GM11168 (cell line): ENCODE measurements at regions not wholly inside any gene's neighbourhood (a gene's known extent, or its start where the extent isn't known, plus 50 kb on each side); places are given as distances from the start of the nearest gene placed in this dataset.
"Not testable (repeated sequence)": the region's sequence is repeated elsewhere in the genome, so short reads cannot be mapped to it uniquely, and the experiment has no call there.

Experiments
- in situ Hi-C: fragments of 300-500 bp; cut with MboI; formaldehyde crosslinking; loops from one replicate; pipeline ENCODE4 v1.12.0; 2022; ENCODE audit warnings: low sequenced_read_pairs; ENCODE audit not compliant: unreplicated experiment

- in situ Hi-C loops = no loop called here
Observed at GRCh38 chr4:62439051-62439450, 1238.9 kb downstream of the ADGRL3 start.

DNA sequence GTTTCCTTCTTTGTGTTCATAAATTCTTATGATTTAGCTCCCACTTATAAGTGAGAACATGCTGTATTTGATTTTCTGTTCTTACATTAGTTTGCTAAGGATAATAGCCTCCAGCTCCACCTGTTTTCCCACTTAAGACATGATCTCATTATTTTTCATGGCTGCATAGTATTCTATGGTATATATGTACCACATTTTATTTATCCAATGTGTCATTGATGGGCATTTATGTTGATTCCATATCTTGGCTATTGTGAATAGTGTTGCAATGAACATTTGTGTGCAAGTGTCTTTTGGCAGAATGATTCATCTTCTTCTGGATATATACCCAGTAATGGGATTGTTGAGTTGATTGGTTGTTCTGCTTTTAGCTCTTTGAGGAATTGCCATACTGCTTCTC is 1234.8 kb downstream of the ADGRL3 start:
- in situ Hi-C loops = no loop called here

GRCh38 chr4:62431513-62432231 is 1231.5 kb downstream of the ADGRL3 start:
- in situ Hi-C loops = not testable (repeated sequence)

- in situ Hi-C loops = no loop called here
Observed at GRCh38 chr4:62429297-62429696, 1229.2 kb downstream of the ADGRL3 start.

- in situ Hi-C loops = no loop called here
Observed at GRCh38 chr4:62415256-62415655, 1215.1 kb downstream of the ADGRL3 start.

- in situ Hi-C loops = no loop called here
Observed at GRCh38 chr4:62414563-62414962, 1214.4 kb downstream of the ADGRL3 start.

GRCh38 chr4:62410371-62411003 is 1210.4 kb downstream of the ADGRL3 start:
- in situ Hi-C loops = no loop called here

DNA sequence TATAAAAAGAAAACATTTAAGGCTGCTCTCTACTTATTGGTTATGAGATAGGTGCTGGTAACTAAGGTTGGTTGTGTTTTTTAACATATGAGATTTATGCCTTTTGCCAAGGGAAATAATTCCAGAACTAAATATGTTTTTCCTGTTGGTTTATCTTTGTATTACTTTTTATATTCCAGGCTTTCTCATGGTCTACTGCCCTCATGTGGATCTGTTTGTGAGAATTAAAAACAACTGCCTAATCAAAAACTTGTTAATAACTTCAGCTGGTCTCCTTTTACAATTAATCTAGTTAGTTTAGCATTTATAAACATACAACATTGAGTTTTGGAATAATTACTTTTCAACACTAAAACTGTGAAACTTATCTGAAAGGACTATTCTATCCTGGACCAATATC is 1208.3 kb downstream of the ADGRL3 start:
- in situ Hi-C loops = no loop called here

GRCh38 chr4:62407534-62407933 is 1207.4 kb downstream of the ADGRL3 start:
- in situ Hi-C loops = no loop called here

DNA sequence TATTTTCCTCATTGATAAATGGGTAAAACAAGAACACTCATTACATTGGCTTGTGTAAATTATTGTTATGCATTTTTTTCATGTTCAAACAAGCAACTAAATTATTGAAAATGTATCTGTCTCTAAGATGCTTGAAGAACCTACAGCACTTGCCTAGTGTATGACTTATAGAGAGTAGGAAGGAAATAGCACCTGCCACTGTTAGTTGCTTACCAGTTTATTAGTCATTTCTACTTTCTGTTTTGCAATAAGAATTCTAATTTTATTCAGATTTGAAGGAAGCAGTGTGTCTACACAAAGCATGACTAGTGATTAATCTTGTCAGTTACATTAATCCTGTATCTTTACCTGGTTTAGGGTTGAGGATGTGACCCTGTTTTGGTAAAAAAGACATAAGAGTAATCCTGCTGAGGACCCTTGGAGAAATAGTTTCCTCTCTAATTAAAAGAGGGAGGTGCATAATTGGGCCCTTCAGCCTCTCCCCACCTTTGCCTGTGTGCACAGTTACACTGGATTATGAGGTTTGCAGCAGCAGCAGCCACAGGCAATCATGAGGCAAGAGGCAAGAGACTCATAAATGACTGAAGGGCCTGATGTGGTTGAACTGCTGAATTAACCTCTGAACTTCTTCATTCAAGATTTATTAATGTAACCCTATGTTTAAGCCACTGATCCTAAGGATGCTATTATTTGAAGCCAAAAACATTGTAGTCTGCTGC is 1202.1 kb downstream of the ADGRL3 start:
- in situ Hi-C loops = no loop called here

- in situ Hi-C loops = no loop called here
Observed at GRCh38 chr4:62399242-62399641, 1199.1 kb downstream of the ADGRL3 start.

DNA sequence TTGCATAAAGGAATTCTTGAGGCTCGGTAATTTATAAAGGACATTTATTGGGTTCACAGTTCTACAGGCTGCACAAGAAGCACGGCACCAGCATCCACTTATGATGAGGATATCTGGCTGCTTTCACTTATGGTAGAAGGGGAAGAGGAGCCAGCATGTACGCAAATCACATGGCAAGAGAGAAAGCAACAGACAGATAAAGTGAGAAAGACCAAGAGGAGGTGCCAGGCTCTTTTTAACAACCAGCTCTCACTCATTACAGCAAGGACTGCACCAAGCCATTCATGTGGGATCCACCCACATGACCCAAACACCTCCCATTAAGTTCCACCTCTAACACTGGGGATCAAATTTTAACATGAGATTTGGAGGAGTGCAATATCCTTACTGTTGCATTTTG is 1198.2 kb downstream of the ADGRL3 start:
- in situ Hi-C loops = no loop called here

GRCh38 chr4:62394766-62395165 is 1194.6 kb downstream of the ADGRL3 start:
- in situ Hi-C loops = no loop called here

DNA sequence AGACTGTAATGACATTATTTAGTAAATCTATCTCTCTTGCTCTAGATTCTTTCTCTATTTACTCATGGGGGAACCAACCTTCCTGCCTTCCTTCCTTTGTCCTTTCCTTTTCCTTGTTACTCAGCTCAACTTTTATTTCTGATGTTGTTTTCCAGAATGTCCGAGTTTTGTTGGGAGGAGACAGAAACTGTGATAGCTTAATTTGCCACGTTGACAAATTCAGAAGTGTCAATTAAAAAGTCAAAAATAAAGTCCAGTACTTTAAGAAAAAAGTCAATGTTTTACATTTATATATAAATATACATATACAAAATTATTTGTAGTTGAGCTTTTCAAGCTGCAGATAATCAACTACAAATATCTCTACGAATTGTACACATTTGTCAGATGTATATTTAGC is 1187.7 kb downstream of the ADGRL3 start:
- in situ Hi-C loops = no loop called here

- in situ Hi-C loops = no loop called here
Observed at GRCh38 chr4:62377700-62378099, 1177.6 kb downstream of the ADGRL3 start.

- in situ Hi-C loops = no loop called here
Observed at GRCh38 chr4:62377245-62377644, 1177.1 kb downstream of the ADGRL3 start.

DNA sequence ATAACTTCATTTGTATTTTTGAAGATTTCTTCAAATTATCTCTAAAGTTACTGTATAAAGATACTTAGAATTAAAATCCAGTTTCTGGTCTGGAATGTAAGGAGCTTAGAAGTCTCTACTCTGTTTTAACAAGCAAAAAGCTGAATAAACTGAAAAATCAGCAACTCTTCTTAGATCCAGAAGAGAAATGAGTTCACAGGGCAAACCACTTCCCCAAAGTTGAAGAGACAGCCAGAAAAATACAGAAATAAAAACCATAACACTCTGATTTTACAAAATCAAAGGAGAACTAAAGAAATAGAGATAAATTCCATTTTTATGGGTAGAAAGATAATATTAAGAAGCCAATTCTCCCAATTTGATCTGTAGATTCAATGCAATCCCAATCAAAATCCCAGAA is 1166.8 kb downstream of the ADGRL3 start:
- in situ Hi-C loops = no loop called here

GRCh38 chr4:62360156-62360545 is 1160.0 kb downstream of the ADGRL3 start:
- in situ Hi-C loops = no loop called here

- in situ Hi-C loops = no loop called here
Observed at GRCh38 chr4:62359441-62360155, 1159.5 kb downstream of the ADGRL3 start.

DNA sequence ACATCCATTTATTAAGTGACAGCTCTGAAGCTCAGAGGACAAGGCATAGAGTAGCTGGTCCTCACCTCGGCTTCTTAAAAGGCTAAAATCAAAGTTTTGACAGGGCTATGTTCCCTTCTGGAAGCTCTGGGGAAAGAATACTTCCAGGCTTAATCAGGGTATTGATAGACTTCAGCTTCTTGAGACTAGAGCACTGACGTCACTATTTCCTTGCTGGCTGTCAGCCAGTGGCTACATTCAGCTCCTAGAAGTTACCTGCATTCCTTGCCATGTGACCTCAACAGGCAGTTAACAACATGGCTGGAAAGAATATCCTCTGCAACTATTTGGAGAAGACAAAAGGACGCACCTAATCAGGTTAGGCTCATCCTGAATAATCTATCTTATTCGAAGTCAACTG is 1144.8 kb downstream of the ADGRL3 start:
- in situ Hi-C loops = no loop called here

DNA sequence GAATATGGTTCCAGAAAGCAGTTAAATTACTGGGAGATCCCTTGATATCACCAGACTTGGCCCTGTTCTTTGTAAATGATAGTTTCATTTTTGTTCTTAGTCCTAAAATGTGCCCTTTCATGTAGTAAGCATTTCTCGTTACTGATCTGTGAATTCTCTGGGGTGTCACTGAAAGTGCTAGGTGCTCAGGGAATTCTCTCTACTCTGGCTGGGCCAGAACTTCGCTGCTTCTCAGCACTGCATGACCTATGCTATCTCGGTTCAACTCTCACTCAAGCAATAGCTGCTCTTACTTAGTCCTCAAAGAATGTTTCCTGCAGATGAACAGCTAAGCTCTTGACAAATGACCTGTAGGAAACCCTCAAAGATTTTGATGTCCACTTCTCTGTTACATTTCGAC is 1144.3 kb downstream of the ADGRL3 start:
- in situ Hi-C loops = no loop called here
